OCI-LY1 (cell line): ENCODE measurements at regions not wholly inside any gene's neighbourhood (a gene's known extent, or its start where the extent isn't known, plus 50 kb on each side); places are given as distances from the start of the nearest gene placed in this dataset.

Experiments used
- EZH2 ChIP-seq: fragments of 200-600 bp; sonication (generic), shearing (Covaris generic); IDR thresholded peaks from 2 replicates; pipeline ENCODE4 v1.8.0; 2017; ENCODE audit warnings: borderline replicate concordance, mixed run types, mild to moderate bottlenecking, antibody characterized with exemption, low read length, moderate library complexity, mixed read lengths
- TF ChIP-seq, protein P1 (sequence below): fragments of 200-600 bp; sonication (generic), shearing (Covaris generic); IDR thresholded peaks from 2 replicates; pipeline ENCODE4 v1.5.1; 2017; ENCODE audit warnings: mild to moderate bottlenecking, antibody characterized with exemption, low read length, moderate library complexity, mixed read lengths

DNA sequence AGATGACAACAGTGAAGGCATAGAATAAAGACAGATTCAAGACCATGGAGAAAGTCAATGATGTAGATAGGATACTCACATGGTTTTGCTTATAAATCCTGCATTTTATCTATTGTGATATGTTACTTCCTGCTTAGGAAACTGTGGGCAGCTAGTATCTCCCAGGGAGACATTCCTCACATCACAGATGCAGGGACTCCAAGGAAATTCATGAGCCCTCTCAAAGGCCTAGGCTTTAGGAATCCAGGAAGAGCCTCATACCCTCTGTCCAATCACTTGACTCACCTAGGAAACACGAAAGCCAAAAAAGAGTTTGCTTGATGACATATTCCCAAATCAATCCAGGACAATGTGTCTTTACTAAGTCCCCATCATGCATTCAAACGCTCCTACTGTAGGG is 247.8 kb upstream of the KLHL29 start:
- TF ChIP-seq EZH2 = no peak
- TF ChIP-seq, protein P1, sequence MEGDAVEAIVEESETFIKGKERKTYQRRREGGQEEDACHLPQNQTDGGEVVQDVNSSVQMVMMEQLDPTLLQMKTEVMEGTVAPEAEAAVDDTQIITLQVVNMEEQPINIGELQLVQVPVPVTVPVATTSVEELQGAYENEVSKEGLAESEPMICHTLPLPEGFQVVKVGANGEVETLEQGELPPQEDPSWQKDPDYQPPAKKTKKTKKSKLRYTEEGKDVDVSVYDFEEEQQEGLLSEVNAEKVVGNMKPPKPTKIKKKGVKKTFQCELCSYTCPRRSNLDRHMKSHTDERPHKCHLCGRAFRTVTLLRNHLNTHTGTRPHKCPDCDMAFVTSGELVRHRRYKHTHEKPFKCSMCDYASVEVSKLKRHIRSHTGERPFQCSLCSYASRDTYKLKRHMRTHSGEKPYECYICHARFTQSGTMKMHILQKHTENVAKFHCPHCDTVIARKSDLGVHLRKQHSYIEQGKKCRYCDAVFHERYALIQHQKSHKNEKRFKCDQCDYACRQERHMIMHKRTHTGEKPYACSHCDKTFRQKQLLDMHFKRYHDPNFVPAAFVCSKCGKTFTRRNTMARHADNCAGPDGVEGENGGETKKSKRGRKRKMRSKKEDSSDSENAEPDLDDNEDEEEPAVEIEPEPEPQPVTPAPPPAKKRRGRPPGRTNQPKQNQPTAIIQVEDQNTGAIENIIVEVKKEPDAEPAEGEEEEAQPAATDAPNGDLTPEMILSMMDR = no peak
